ENCODE measurements at regions not wholly inside any gene's neighbourhood (a gene's known extent, or its start where the extent isn't known, plus 50 kb on each side); places are given as distances from the start of the nearest gene placed in this dataset.
"Not testable (repeated sequence)": the region's sequence is repeated elsewhere in the genome, so short reads cannot be mapped to it uniquely, and the experiment has no call there.

GRCh38 chr5:27140831-27141230, 102.4 kb upstream of the CDH9 start:
- no peak for DNase-seq

DNA sequence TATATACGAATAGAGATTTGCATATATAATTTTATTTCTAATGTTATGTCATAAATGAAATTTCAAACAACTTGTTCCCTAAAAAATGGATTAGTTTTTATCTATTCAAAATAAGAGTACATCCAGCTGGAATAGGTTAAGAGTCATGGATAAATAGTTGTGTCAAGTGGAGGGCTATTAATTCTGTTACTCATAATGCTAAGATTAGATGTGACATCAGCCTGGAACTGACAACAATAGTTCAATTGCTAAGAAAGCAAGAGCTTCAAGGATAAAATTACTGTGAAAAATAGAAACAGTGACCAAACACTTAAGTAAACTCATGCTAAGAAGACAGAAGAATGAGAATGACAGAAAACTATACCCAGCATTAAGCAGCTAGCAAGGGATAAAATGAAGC, 92.2 kb upstream of the CDH9 start:
- DNase-seq, result no peak

- DNase-seq, result no peak
Measured at GRCh38 chr5:27129926-27130325, 91.5 kb upstream of the CDH9 start.

DNA sequence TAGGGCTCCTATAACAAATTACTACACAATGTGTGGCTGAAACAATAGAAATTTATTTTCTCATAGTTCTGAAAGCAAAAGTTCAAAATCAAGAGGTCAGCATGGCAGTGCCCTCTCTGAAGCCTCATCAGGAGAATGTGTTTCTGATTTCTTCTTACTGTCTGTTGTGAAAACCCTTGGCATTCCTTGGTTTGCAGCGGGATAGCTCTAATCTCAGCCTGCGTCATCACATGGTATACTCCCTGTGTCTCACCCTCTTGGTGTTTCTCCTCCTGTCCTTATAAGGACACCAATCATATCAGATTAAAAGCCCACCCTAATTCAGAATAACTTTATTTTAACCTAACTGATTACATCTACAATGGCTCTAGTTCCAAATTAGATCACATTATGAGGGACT, 87.5 kb upstream of the CDH9 start:
- DNase-seq, result no peak

DNA sequence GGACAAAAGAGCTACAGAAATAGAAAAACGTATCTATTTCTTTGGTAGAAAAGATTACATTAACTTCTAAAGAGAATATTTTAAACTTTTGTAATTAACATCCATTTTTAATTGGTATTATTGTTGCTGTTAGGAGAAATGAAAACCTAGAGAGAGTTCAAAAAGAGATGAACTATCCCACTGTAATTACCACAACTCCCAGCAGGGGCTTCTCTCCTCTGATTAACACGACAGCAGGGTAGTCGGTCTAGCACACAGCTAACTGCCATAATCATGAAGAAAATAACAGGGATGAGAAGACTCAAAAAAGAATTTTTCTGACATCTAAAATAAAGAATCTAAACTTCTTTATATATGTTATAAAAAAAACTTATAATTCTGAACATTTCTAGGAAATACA, 86.2 kb upstream of the CDH9 start:
- no peak for DNase-seq

DNA sequence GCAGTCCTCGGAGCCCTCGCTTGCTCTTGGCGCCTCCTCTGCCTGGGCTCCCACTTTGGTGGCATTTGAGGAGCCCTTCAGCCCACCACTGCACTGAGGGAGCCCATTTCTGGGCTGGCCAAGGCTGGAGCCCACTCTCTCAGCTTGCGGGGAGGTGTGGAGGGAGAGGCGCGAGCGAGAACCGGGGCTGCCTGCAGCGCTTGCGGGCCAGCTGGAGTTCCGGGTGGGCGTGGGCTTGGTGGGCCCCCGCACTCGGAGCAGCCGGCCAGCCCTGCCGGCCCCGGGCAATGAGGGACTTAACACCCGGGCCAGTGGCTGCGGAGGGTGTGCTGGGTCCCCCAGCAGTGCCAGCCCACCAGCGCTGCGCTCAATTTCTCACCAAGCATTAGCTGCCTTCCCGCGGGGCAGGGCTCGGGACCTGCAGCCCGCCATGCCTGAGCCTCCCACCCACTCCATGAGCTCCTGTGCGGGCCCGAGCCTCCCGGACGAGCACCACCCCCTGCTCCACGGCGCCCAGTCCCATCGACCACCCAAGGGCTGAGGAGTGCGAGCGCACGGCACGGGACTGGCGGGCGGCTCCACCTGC, 81.4 kb upstream of the CDH9 start:
- not testable (repeated sequence) for DNase-seq

DNA sequence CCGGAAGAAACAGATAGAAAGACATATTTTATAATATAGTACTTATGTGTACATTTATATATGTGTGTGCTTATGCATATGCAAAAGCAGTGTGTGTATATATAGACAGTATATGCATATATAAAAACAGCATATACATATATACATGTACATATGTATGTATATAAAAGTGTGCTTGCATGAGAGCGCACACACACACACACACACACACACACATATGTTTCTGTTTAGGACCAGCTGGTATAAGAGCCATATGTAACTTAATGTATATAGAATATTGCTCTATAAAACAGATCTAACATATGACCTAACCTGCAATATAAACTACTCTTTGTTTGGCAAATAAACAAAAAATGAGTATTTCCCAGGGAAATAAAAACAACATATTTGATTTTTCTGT, 65.1 kb upstream of the CDH9 start:
- no peak for DNase-seq

- not testable (repeated sequence) for DNase-seq
Measured at GRCh38 chr5:27095761-27096160, 57.4 kb upstream of the CDH9 start.

- no peak for DNase-seq
Measured at GRCh38 chr5:27093279-27093678, 54.9 kb upstream of the CDH9 start.

- DNase-seq, result no peak
Measured at GRCh38 chr5:27091858-27092257, 53.5 kb upstream of the CDH9 start.

DNA sequence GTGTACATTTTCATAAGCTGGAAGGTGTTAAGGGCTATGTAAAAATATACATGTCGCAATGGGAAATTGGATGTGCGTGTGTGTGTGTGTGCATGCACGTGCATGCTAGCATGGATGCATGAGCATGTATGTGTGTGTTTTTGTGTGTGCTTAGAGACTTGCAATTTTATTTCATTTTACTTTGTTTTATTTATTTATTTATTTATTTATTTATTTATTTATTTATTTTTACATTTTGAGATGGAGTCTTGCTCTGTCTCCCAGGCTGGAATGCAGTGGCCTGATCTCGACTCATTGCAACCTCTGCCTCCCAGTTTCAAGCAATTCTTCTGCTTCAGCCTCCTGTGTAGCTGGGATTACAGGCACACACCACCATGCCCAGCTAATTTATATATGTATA, 50.4 kb upstream of the CDH9 start:
- DNase-seq, result not testable (repeated sequence)
